Thyroid gland (tissue), 4 donors: ENCODE measurements at regions not wholly inside any gene's neighbourhood (a gene's known extent, or its start where the extent isn't known, plus 50 kb on each side); places are given as distances from the start of the nearest gene placed in this dataset.

Experiments
- POLR2A ChIP-seq, 2 donors: fragments of 450-650 bp; IDR thresholded peaks; one replicate each; pipeline ENCODE4 v1.6.1; 2017; ENCODE audit warnings: antibody characterized with exemption in 2 of 2, mild to moderate bottlenecking in 2 of 2, moderate library complexity in 1 of 2
- TF ChIP-seq, protein P1 (sequence below), 6 experiments: fragments of 200-600 bp in 3 of 6; fragments of 450-650 bp in 3 of 6; sonication (generic) in 3 of 6; IDR thresholded peaks; one replicate each; pipeline ENCODE4 v1.5.1; 2016 to 2019; ENCODE audit warnings: antibody characterized with exemption in 6 of 6, mild to moderate bottlenecking in 2 of 6, inconsistent platforms in 1 of 6, moderate library complexity in 1 of 6

DNA sequence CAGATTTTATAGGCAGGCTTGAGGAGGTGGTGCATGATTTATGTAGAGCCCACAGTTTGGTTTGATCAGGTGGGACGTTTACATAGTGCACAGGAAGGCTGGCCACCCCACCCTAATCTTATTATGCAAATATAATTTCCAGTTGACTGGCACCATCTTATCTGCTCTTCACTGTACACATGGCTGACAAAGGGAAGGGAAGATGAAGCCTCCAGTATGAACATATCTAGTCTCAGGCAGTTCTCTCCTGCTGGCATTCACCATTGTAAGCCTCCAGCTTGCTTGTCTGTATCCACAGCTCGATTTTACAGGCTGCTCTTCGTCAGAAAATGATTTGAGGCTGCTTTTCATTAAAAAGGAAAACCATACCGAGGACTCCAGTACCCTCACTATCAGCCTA lies 278.3 kb downstream of the TECRL start:
- no peak for TF ChIP-seq POLR2A (IDR thresholded peaks at IDR 0.05)
- TF ChIP-seq, protein P1, sequence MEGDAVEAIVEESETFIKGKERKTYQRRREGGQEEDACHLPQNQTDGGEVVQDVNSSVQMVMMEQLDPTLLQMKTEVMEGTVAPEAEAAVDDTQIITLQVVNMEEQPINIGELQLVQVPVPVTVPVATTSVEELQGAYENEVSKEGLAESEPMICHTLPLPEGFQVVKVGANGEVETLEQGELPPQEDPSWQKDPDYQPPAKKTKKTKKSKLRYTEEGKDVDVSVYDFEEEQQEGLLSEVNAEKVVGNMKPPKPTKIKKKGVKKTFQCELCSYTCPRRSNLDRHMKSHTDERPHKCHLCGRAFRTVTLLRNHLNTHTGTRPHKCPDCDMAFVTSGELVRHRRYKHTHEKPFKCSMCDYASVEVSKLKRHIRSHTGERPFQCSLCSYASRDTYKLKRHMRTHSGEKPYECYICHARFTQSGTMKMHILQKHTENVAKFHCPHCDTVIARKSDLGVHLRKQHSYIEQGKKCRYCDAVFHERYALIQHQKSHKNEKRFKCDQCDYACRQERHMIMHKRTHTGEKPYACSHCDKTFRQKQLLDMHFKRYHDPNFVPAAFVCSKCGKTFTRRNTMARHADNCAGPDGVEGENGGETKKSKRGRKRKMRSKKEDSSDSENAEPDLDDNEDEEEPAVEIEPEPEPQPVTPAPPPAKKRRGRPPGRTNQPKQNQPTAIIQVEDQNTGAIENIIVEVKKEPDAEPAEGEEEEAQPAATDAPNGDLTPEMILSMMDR (IDR thresholded peaks at IDR 0.05) = no peak
